GM12892 (cell line): ENCODE measurements at regions not wholly inside any gene's neighbourhood (a gene's known extent, or its start where the extent isn't known, plus 50 kb on each side); places are given as distances from the start of the nearest gene placed in this dataset.

Source experiments
- DNase-seq: peaks from one replicate; pipeline ENCODE4 v3.0.0; 2011; ENCODE audit not compliant: insufficient read length
- FAIRE-seq: peaks from 2 replicates; lab custom pipeline; 2011; peaks lifted over from hg19 to GRCh38; lab: Jason Lieb, UNC
- POLR2A ChIP-seq: IDR thresholded peaks from 2 replicates; pipeline ENCODE4 v1.6.1; 2011; ENCODE audit warnings: low read depth, low read length, control low read depth
- POLR2AphosphoS5 ChIP-seq: IDR thresholded peaks from 2 replicates; pipeline ENCODE4 v1.6.1; 2011; ENCODE audit warnings: low read depth, low read length, control low read depth
- TAF1 ChIP-seq: IDR thresholded peaks from 2 replicates; pipeline ENCODE4 v1.6.1; 2011; ENCODE audit warnings: low read depth, mild to moderate bottlenecking, control low read depth, low read length, borderline replicate concordance

- TF ChIP-seq TAF1 = no peak
- no peak for TF ChIP-seq POLR2AphosphoS5
- no peak for TF ChIP-seq POLR2A
- DNase-seq (no peak), FAIRE-seq (no peak)
Observed at GRCh38 chr7:68031180-68031943, 1034.7 kb downstream of the TYW1 start.

- FAIRE-seq (no peak), DNase-seq (no peak)
- TF ChIP-seq POLR2A = no peak
- TF ChIP-seq TAF1 = no peak
- TF ChIP-seq POLR2AphosphoS5 = no peak
Observed at GRCh38 chr7:68038621-68039314, 1042.1 kb downstream of the TYW1 start.

- TF ChIP-seq POLR2A (no peak), TAF1 (no peak), POLR2AphosphoS5 (no peak)
- no peak for FAIRE-seq
- no peak for DNase-seq
Observed at GRCh38 chr7:68041554-68041953, 1044.9 kb downstream of the TYW1 start.

GRCh38 chr7:68043546-68043945, 1046.9 kb downstream of the TYW1 start:
- FAIRE-seq (no peak), DNase-seq (no peak)
- TF ChIP-seq POLR2AphosphoS5 = no peak
- no peak for TF ChIP-seq POLR2A
- TF ChIP-seq TAF1 = no peak

- DNase-seq (no peak), FAIRE-seq (no peak)
- TF ChIP-seq POLR2AphosphoS5 = no peak
- TF ChIP-seq TAF1 = no peak
- TF ChIP-seq POLR2A = no peak
Observed at GRCh38 chr7:68050627-68051026, 1054.0 kb downstream of the TYW1 start.

GRCh38 chr7:68058014-68058413, 1061.4 kb downstream of the TYW1 start:
- TF ChIP-seq POLR2AphosphoS5 (no peak), TAF1 (no peak), POLR2A (no peak)
- FAIRE-seq = no peak
- DNase-seq = no peak

- TF ChIP-seq POLR2AphosphoS5 (no peak), POLR2A (no peak), TAF1 (no peak)
- DNase-seq (no peak), FAIRE-seq (no peak)
Observed at GRCh38 chr7:68063171-68063570, 1066.5 kb downstream of the TYW1 start.

GRCh38 chr7:68065581-68065980, 1068.9 kb downstream of the TYW1 start:
- TF ChIP-seq TAF1 (no peak), POLR2AphosphoS5 (no peak), POLR2A (no peak)
- FAIRE-seq = no peak
- no peak for DNase-seq

GRCh38 chr7:68067845-68068244, 1071.2 kb downstream of the TYW1 start:
- FAIRE-seq = no peak
- no peak for TF ChIP-seq POLR2A
- DNase-seq = no peak

GRCh38 chr7:68070992-68071391, 1074.4 kb downstream of the TYW1 start:
- DNase-seq (no peak), FAIRE-seq (no peak)
- TF ChIP-seq TAF1 = no peak
- TF ChIP-seq POLR2A = no peak
- TF ChIP-seq POLR2AphosphoS5 = no peak

GRCh38 chr7:68073701-68074100, 1077.1 kb downstream of the TYW1 start:
- DNase-seq (no peak), FAIRE-seq (no peak)
- TF ChIP-seq POLR2AphosphoS5 (no peak), POLR2A (no peak), TAF1 (no peak)

GRCh38 chr7:68074242-68074641, 1077.6 kb downstream of the TYW1 start:
- TF ChIP-seq TAF1 = no peak
- TF ChIP-seq POLR2A = no peak
- TF ChIP-seq POLR2AphosphoS5 = no peak
- DNase-seq (no peak), FAIRE-seq (no peak)
